Caco-2 (cell line): ENCODE measurements at regions not wholly inside any gene's neighbourhood (a gene's known extent, or its start where the extent isn't known, plus 50 kb on each side); places are given as distances from the start of the nearest gene placed in this dataset.

Experiments used
- BruUV-seq: library from RNA; stranded (reverse); fragments of 400-500 nt; replicated peaks from 2 replicates; lab custom pipeline; 2021; lab: Mats Ljungman, UMichigan
- CTCF ChIA-PET: fragments of 300-600 bp; sonication (Branson Sonifier 250); formaldehyde crosslinking; loops from one replicate; lab custom pipeline; 2022; ENCODE audit warnings: antibody characterized with exemption; lab: Charles Lee
- POLR2A ChIA-PET: fragments of 300-600 bp; sonication (Branson Sonifier 250); formaldehyde crosslinking; loops from one replicate; lab custom pipeline; 2022; ENCODE audit warnings: antibody characterized with exemption; lab: Charles Lee
- DNase-seq, 2 experiments: peaks; one replicate each; pipeline versions ENCODE4 v3.0.0 to v3.0.0-alpha.2; 2020 to 2022
- H3K27me3 ChIP-seq: replicated peaks from 2 replicates; pipeline ENCODE4 v1.6.0; 2011; ENCODE audit warnings: low read length; ENCODE audit not compliant: control insufficient read depth, insufficient read depth
- H3K36me3 ChIP-seq: 2 replicates; pipeline ENCODE4 v1.5.1; 2011; ENCODE audit warnings: low read length; ENCODE audit not compliant: control insufficient read depth, insufficient read depth
- H3K4me1 ChIP-seq: fragments of 250-450 bp; sonication (Bioruptor Pico); 2 replicates; pipeline ENCODE4 v1.5.1; 2020; ENCODE audit warnings: mild to moderate bottlenecking
- H3K4me3 ChIP-seq: 2 replicates; pipeline ENCODE4 v1.5.1; 2011; ENCODE audit warnings: low read depth, mild to moderate bottlenecking, control low read depth, low read length
- H3K9me3 ChIP-seq: fragments of 250-450 bp; sonication (Bioruptor Pico); 2 replicates; pipeline ENCODE4 v1.5.1; 2020; ENCODE audit warnings: mild to moderate bottlenecking, moderate library complexity
- H3K27ac Mint-ChIP-seq: one replicate; pipeline ENCODE4 v1.8.0; 2022; ENCODE audit warnings: mixed read lengths; ENCODE audit not compliant: unreplicated experiment
- H3K27me3 Mint-ChIP-seq: one replicate; pipeline ENCODE4 v1.8.0; 2022; ENCODE audit warnings: mixed read lengths; ENCODE audit not compliant: insufficient read depth, unreplicated experiment
- H3K36me3 Mint-ChIP-seq: one replicate; pipeline ENCODE4 v1.8.0; 2022; ENCODE audit warnings: mild to moderate bottlenecking, mixed read lengths; ENCODE audit not compliant: insufficient read depth, unreplicated experiment
- H3K4me1 Mint-ChIP-seq: one replicate; pipeline ENCODE4 v1.8.0; 2022; ENCODE audit warnings: low read depth, mixed read lengths; ENCODE audit not compliant: unreplicated experiment
- H3K4me3 Mint-ChIP-seq: one replicate; pipeline ENCODE4 v1.8.0; 2022; ENCODE audit warnings: mild to moderate bottlenecking, moderate library complexity, mixed read lengths; ENCODE audit not compliant: unreplicated experiment
- H3K9me3 Mint-ChIP-seq: one replicate; pipeline ENCODE4 v1.8.0; 2022; ENCODE audit warnings: mixed read lengths; ENCODE audit not compliant: unreplicated experiment
- CTCF ChIP-seq, 2 experiments: fragments of 200-600 bp in 1 of 2; IDR thresholded peaks; 1 replicate in 1 of 2; 2 replicates in 1 of 2; pipeline versions ENCODE4 v1.5.1 to v1.8.0; 2011 to 2022; ENCODE audit warnings: antibody characterized with exemption in 1 of 2, control low read depth in 1 of 2, inconsistent platforms in 1 of 2, low read depth in 1 of 2, low read length in 1 of 2, mild to moderate bottlenecking in 1 of 2, moderate library complexity in 1 of 2; ENCODE audit not compliant: insufficient read depth in 1 of 2, severe bottlenecking in 1 of 2, unreplicated experiment in 1 of 2
- intact Hi-C: fragments of 100-400 bp; cut with micrococcal nuclease; formaldehyde crosslinking; loops from one replicate; pipeline ENCODE4 v1.10.0; 2022; ENCODE audit not compliant: unreplicated experiment

- Histone ChIP-seq H3K9me3 (no peaks in the 10 kb centered on the region), H3K27me3 (no peaks in the 10 kb centered on the region), H3K4me3 (no peak overlapping the region), H3K4me1 (no peaks in the 10 kb centered on the region), H3K36me3 (no peaks in the 10 kb centered on the region)
- DNase-seq: no peak
- no peaks in the 10 kb centered on the region for H3K27me3 Mint-ChIP-seq
- ChIA-PET CTCF (no interaction called here), POLR2A (no interaction called here)
- H3K4me1 Mint-ChIP-seq: no peaks in the 10 kb centered on the region
- no peak overlapping the region for H3K27ac Mint-ChIP-seq
- no TSS peak for BruUV-seq
- no peaks in the 10 kb centered on the region for H3K36me3 Mint-ChIP-seq
- no peak overlapping the region for H3K4me3 Mint-ChIP-seq
- intact Hi-C loops: no loop called here
- no peaks in the 10 kb centered on the region for H3K9me3 Mint-ChIP-seq
- no peak for TF ChIP-seq CTCF (IDR thresholded peaks at IDR 0.05; ENCODE audit: insufficient read depth in 1 of 2, low read depth in 1 of 2, low read length in 1 of 2, severe bottlenecking in 1 of 2, unreplicated experiment in 1 of 2)
These were observed 236.1 kb upstream of the FERD3L start for GRCh38 chr7:19381321-19381720.

- H3K9me3 ChIP-seq: no peaks in the 10 kb centered on the region
- no peaks in the 10 kb centered on the region for H3K4me1 ChIP-seq
- no peak overlapping the region for H3K27ac Mint-ChIP-seq
- no peak for TF ChIP-seq CTCF (IDR thresholded peaks at IDR 0.05; ENCODE audit: insufficient read depth in 1 of 2, low read depth in 1 of 2, low read length in 1 of 2, severe bottlenecking in 1 of 2, unreplicated experiment in 1 of 2)
- no peak overlapping the region for H3K4me3 ChIP-seq
- intact Hi-C loops: no loop called here
- no peak for DNase-seq
- no peaks in the 10 kb centered on the region for H3K36me3 ChIP-seq
- no TSS peak for BruUV-seq
- no peak overlapping the region for H3K4me3 Mint-ChIP-seq
- no peaks in the 10 kb centered on the region for H3K36me3 Mint-ChIP-seq
- ChIA-PET CTCF (no interaction called here), POLR2A (no interaction called here)
- H3K27me3 Mint-ChIP-seq: no peaks in the 10 kb centered on the region
- H3K4me1 Mint-ChIP-seq: no peaks in the 10 kb centered on the region
- no peaks in the 10 kb centered on the region for H3K27me3 ChIP-seq
- no peaks in the 10 kb centered on the region for H3K9me3 Mint-ChIP-seq
These were observed 233.1 kb upstream of the FERD3L start for GRCh38 chr7:19378345-19378714.

- H3K4me3 ChIP-seq: no peak overlapping the region
- H3K27me3 ChIP-seq: no peaks in the 10 kb centered on the region
- intact Hi-C loops: no loop called here
- H3K4me3 Mint-ChIP-seq: no peak overlapping the region
- no peaks in the 10 kb centered on the region for H3K36me3 Mint-ChIP-seq
- no peaks in the 10 kb centered on the region for H3K4me1 ChIP-seq
- H3K4me1 Mint-ChIP-seq: no peaks in the 10 kb centered on the region
- BruUV-seq: no TSS peak
- no peaks in the 10 kb centered on the region for H3K36me3 ChIP-seq
- H3K9me3 ChIP-seq: no peaks in the 10 kb centered on the region
- no peak overlapping the region for H3K27ac Mint-ChIP-seq
- no peaks in the 10 kb centered on the region for H3K27me3 Mint-ChIP-seq
- no peaks in the 10 kb centered on the region for H3K9me3 Mint-ChIP-seq
- TF ChIP-seq CTCF (IDR thresholded peaks at IDR 0.05; ENCODE audit: insufficient read depth in 1 of 2, low read depth in 1 of 2, low read length in 1 of 2, severe bottlenecking in 1 of 2, unreplicated experiment in 1 of 2): no peak
- CTCF ChIA-PET: no interaction called here
- no peak for DNase-seq
- POLR2A ChIA-PET: no interaction called here
These were observed 232.6 kb upstream of the FERD3L start for GRCh38 chr7:19377611-19378344.
